Liver (tissue), 8 donors: ENCODE measurements at regions not wholly inside any gene's neighbourhood (a gene's known extent, or its start where the extent isn't known, plus 50 kb on each side); places are given as distances from the start of the nearest gene placed in this dataset.

ENCODE experiments used
- DNase-seq: peaks from one replicate; pipeline ENCODE4 v3.0.0-alpha.2; 2017; ENCODE audit warnings: low spot score
- H3K27ac ChIP-seq, 2 donors: one replicate each; pipeline ENCODE4 v1.7.0; 2013; ENCODE audit warnings: inconsistent platforms in 2 of 2, low read length in 2 of 2, control low read depth in 1 of 2, low read depth in 1 of 2, mild to moderate bottlenecking in 1 of 2
- H3K27me3 ChIP-seq, 4 donors: one replicate each; pipeline versions ENCODE4 v1.6.1 to v1.7.0; 2013; ENCODE audit warnings: low read length in 3 of 4, inconsistent platforms in 1 of 4, mild to moderate bottlenecking in 1 of 4, moderate library complexity in 1 of 4; ENCODE audit not compliant: control insufficient read depth in 4 of 4, insufficient read depth in 4 of 4
- H3K36me3 ChIP-seq, 4 donors: one replicate each; pipeline versions ENCODE4 v1.6.1 to v1.7.0; 2013; ENCODE audit warnings: low read length in 3 of 4, mild to moderate bottlenecking in 3 of 4, low read depth in 1 of 4, moderate library complexity in 1 of 4; ENCODE audit not compliant: control insufficient read depth in 4 of 4, insufficient read depth in 3 of 4
- H3K4me1 ChIP-seq, 4 donors: one replicate each; pipeline versions ENCODE4 v1.6.1 to v1.7.0; 2013; ENCODE audit warnings: low read length in 3 of 4, mild to moderate bottlenecking in 3 of 4, moderate library complexity in 1 of 4; ENCODE audit not compliant: control insufficient read depth in 4 of 4, insufficient read depth in 4 of 4
- H3K4me3 ChIP-seq, 3 donors: one replicate each; pipeline versions ENCODE4 v1.6.1 to v1.7.0; 2013; ENCODE audit warnings: low read length in 3 of 3, control low read depth in 1 of 3, low read depth in 1 of 3, mild to moderate bottlenecking in 1 of 3
- H3K9ac ChIP-seq, 2 donors: one replicate each; pipeline ENCODE4 v1.7.0; 2013; ENCODE audit warnings: low read length in 2 of 2, mild to moderate bottlenecking in 2 of 2, moderate library complexity in 2 of 2, control low read depth in 1 of 2, low read depth in 1 of 2
- H3K9me3 ChIP-seq, 4 donors: one replicate each; pipeline versions ENCODE4 v1.6.1 to v1.7.0; 2013; ENCODE audit warnings: low read length in 3 of 4; ENCODE audit not compliant: control insufficient read depth in 4 of 4
- ATF3 ChIP-seq: IDR thresholded peaks from 2 replicates; pipeline ENCODE4 v1.6.1; 2016; ENCODE audit warnings: antibody characterized with exemption
- EGR1 ChIP-seq, 2 donors: IDR thresholded peaks; 2 replicates each; pipeline ENCODE4 v1.6.1; 2016 to 2018; ENCODE audit warnings: antibody characterized with exemption in 2 of 2, low read depth in 2 of 2
- FOXA1 ChIP-seq: IDR thresholded peaks from 2 replicates; pipeline ENCODE4 v1.6.1; 2016; ENCODE audit warnings: antibody characterized with exemption
- FOXA2 ChIP-seq: IDR thresholded peaks from 2 replicates; pipeline ENCODE4 v1.6.1; 2016; ENCODE audit warnings: antibody characterized with exemption
- GABPA ChIP-seq, 2 donors: IDR thresholded peaks in 1 of 2; conservative IDR thresholded peaks in 1 of 2; 2 replicates each; pipeline ENCODE4 v1.6.1; 2016; ENCODE audit warnings: antibody characterized with exemption in 2 of 2, mild to moderate bottlenecking in 1 of 2, moderate library complexity in 1 of 2
- HNF4A ChIP-seq, 2 donors: conservative IDR thresholded peaks; 2 replicates each; pipeline ENCODE4 v1.6.1; 2016; ENCODE audit warnings: antibody characterized with exemption in 2 of 2, mild to moderate bottlenecking in 2 of 2
- HNF4G ChIP-seq: IDR thresholded peaks from 2 replicates; pipeline ENCODE4 v1.6.1; 2016; ENCODE audit warnings: antibody characterized with exemption
- JUND ChIP-seq, 2 donors: IDR thresholded peaks; 2 replicates each; pipeline ENCODE4 v1.6.1; 2016; ENCODE audit warnings: antibody characterized with exemption in 2 of 2
- MAX ChIP-seq: IDR thresholded peaks from 2 replicates; pipeline ENCODE4 v1.6.1; 2016; ENCODE audit warnings: antibody characterized with exemption
- NR2F2 ChIP-seq: IDR thresholded peaks from 2 replicates; pipeline ENCODE4 v1.6.1; 2016; ENCODE audit warnings: antibody characterized with exemption
- RAD21 ChIP-seq, 2 donors: IDR thresholded peaks; 2 replicates each; pipeline ENCODE4 v1.6.1; 2016; ENCODE audit warnings: antibody characterized with exemption in 2 of 2, mild to moderate bottlenecking in 2 of 2
- REST ChIP-seq: IDR thresholded peaks from 2 replicates; pipeline ENCODE4 v1.6.1; 2016; ENCODE audit warnings: antibody characterized with exemption, mild to moderate bottlenecking
- RXRA ChIP-seq, 2 donors: IDR thresholded peaks; 2 replicates each; pipeline ENCODE4 v1.6.1; 2017 to 2018; ENCODE audit warnings: antibody characterized with exemption in 2 of 2, mild to moderate bottlenecking in 1 of 2
- SP1 ChIP-seq: IDR thresholded peaks from 2 replicates; pipeline ENCODE4 v1.6.1; 2018; ENCODE audit warnings: antibody characterized with exemption, mild to moderate bottlenecking
- TAF1 ChIP-seq: conservative IDR thresholded peaks from 2 replicates; pipeline ENCODE4 v1.6.1; 2016; ENCODE audit warnings: antibody characterized with exemption, mild to moderate bottlenecking
- YY1 ChIP-seq: IDR thresholded peaks from 2 replicates; pipeline ENCODE4 v1.6.1; 2016; ENCODE audit warnings: antibody characterized with exemption, mild to moderate bottlenecking
- WGBS: extraction: QIAGEN DNeasy Blood & Tissue Kit; methylation state at CpG from one replicate; pipeline ENCODE4 v1.1.7; 2013; 5-methylcytosine and 5-hydroxymethylcytosine counted together
- TF ChIP-seq, protein P1 (sequence below): fragments of 150-350 bp; IDR thresholded peaks from 2 replicates; pipeline ENCODE4 v1.5.1; 2017; ENCODE audit warnings: improper control_type of control experiment, low read depth, low read length; ENCODE audit not compliant: missing input control
- TF ChIP-seq, protein P2 (sequence below): IDR thresholded peaks from 2 replicates; pipeline ENCODE4 v1.6.1; 2016; ENCODE audit warnings: antibody characterized with exemption
- donor health status: healthy.
- donor health status: healthy.
- donor health status: healthy.
- donor health status: healthy.
- donor health status: healthy.

DNA sequence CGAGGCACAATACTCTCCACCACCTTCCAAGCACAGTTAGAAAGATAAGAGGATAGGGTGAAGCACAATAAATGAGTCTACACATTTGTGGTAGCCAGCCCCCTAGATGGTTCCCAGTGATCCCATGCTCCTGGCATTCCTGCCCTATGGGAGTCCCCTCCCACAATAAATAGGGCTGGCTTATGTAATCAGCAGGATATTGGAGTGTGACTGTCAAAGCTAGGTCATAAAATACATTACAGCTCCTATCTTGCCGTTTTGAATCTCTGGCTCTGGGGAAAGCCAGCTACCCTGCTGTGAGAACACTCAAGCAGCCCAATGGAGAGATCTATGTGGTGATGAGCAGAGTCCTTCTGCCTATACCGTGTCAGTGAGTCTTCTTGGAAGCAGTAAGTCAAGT lies 198.7 kb upstream of the NOCT start:
- no peak for DNase-seq
- H3K9ac ChIP-seq = no peak overlapping the region
- no peak overlapping the region for H3K4me3 ChIP-seq
- no peaks in the 10 kb centered on the region for H3K27me3 ChIP-seq
- WGBS = 51% methylated on average over 3 of the region's 3 CpGs
- no peaks in the 10 kb centered on the region for H3K9me3 ChIP-seq
- TF ChIP-seq SP1 = no peak
- no peak for TF ChIP-seq JUND (IDR thresholded peaks at IDR 0.05)
- no peak for TF ChIP-seq NR2F2
- TF ChIP-seq EGR1 (IDR thresholded peaks at IDR 0.05; ENCODE audit: low read depth in 2 of 2) = no peak
- no peak for TF ChIP-seq FOXA2
- no peak for TF ChIP-seq TAF1
- TF ChIP-seq HNF4G = no peak
- no peak for TF ChIP-seq GABPA (IDR thresholded peaks at IDR 0.05 in 1 of 2, conservative IDR thresholded peaks at IDR 0.05 in 1 of 2)
- TF ChIP-seq RXRA (IDR thresholded peaks at IDR 0.05) = no peak
- no peak for TF ChIP-seq REST
- no peak for TF ChIP-seq MAX
- no peak for TF ChIP-seq RAD21 (IDR thresholded peaks at IDR 0.05)
- TF ChIP-seq, protein P1, sequence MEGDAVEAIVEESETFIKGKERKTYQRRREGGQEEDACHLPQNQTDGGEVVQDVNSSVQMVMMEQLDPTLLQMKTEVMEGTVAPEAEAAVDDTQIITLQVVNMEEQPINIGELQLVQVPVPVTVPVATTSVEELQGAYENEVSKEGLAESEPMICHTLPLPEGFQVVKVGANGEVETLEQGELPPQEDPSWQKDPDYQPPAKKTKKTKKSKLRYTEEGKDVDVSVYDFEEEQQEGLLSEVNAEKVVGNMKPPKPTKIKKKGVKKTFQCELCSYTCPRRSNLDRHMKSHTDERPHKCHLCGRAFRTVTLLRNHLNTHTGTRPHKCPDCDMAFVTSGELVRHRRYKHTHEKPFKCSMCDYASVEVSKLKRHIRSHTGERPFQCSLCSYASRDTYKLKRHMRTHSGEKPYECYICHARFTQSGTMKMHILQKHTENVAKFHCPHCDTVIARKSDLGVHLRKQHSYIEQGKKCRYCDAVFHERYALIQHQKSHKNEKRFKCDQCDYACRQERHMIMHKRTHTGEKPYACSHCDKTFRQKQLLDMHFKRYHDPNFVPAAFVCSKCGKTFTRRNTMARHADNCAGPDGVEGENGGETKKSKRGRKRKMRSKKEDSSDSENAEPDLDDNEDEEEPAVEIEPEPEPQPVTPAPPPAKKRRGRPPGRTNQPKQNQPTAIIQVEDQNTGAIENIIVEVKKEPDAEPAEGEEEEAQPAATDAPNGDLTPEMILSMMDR = no peak
- no peak for TF ChIP-seq YY1
- no peak for TF ChIP-seq ATF3
- TF ChIP-seq, protein P2, sequence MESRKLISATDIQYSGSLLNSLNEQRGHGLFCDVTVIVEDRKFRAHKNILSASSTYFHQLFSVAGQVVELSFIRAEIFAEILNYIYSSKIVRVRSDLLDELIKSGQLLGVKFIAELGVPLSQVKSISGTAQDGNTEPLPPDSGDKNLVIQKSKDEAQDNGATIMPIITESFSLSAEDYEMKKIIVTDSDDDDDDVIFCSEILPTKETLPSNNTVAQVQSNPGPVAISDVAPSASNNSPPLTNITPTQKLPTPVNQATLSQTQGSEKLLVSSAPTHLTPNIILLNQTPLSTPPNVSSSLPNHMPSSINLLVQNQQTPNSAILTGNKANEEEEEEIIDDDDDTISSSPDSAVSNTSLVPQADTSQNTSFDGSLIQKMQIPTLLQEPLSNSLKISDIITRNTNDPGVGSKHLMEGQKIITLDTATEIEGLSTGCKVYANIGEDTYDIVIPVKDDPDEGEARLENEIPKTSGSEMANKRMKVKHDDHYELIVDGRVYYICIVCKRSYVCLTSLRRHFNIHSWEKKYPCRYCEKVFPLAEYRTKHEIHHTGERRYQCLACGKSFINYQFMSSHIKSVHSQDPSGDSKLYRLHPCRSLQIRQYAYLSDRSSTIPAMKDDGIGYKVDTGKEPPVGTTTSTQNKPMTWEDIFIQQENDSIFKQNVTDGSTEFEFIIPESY = no peak
- TF ChIP-seq FOXA1 = no peak
- no peak for TF ChIP-seq HNF4A (conservative IDR thresholded peaks at IDR 0.05)
- no peak overlapping the region for H3K27ac ChIP-seq
- no peaks in the 10 kb centered on the region for H3K4me1 ChIP-seq
- no peaks in the 10 kb centered on the region for H3K36me3 ChIP-seq

DNA sequence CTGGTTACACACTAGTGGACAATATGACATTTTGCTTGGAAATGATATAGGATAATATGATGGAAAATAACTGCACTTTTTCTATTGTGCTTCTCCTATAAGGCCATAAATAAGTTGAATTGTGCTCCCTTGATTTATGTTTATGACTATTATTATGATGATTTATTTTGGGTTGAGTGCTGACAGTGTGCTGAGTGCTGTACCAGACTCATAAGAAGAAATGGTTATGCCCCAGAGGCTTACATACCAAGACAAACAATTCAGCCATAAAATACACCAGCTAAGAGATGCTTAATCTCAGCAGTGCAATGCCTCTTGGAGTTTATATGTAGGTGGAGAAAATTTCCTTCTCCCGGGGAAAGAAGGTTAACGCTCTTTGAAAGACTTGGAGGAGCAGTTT lies 199.8 kb upstream of the NOCT start:
- Histone ChIP-seq H3K9ac (no peak overlapping the region), H3K9me3 (no peaks in the 10 kb centered on the region), H3K27me3 (no peaks in the 10 kb centered on the region), H3K27ac (no peak overlapping the region), H3K4me3 (no peak overlapping the region), H3K4me1 (no peaks in the 10 kb centered on the region), H3K36me3 (no peaks in the 10 kb centered on the region)
- TF ChIP-seq SP1 (no peak), MAX (no peak)
- WGBS = 86% methylated on average over 2 of the region's 2 CpGs
- no peak for DNase-seq
